ENCODE measurements at regions not wholly inside any gene's neighbourhood (a gene's known extent, or its start where the extent isn't known, plus 50 kb on each side); places are given as distances from the start of the nearest gene placed in this dataset.

DNA sequence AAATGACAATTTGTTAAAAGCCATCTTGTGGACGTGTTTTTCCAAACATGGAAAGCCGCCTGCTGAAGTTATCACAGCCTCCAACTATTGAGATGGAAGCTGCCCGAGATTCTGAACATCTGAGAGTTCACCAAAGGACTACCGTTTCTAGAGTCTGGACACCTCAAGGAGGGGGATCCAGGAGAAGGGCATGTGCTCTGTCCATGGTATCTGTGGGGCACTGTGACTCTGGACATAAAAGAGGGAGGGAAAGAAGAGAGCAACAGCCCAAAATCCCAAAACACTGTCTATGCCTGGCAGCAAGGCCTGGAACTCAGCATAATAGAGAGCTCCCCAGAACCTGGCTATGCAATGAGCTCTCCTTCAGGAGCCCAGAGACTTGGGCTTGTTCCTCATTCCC lies 319.9 kb downstream of the EN1 start:
- DNase-seq (ENCODE audit: insufficient read length, low spot score) = no peak
- no peak for FAIRE-seq

DNA sequence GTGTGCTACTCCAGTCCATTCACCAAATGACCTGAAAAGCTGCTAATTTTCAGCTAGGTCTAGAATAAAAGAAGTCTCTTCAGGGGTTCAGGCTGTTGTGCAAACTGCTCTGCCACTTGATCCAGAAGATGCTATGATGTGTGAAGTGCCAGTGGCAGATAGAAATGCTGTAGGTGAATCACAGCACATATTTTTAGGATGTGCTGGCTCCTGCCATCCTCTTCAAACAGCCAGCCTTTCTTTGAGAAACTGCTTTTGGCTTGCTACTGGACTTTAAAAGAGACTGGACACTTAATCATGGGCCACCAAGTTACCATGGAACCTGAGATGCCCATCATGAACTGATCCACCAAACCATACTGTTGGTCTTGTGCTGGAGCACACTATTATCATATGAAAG lies 322.1 kb downstream of the EN1 start:
- no peak for FAIRE-seq

DNA sequence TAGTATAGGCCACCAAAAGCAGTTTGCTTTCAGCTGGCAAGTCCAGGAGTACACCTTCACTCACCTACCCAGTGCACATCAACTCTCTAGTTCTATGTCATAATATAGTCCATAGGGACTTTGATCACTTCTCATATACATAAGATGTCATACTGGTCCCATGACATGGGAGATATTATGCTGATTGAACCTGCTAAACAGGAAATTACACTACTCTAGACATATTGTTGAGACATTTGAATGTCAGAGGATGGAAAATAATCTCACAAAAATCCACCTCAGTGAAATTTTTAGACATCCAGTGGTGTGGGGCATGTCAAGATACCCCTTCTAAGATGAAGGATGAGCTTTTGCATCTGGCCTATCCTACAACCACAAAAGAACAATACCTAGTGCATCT lies 322.5 kb downstream of the EN1 start:
- no peak for DNase-seq (ENCODE audit: insufficient read length, low spot score)
- FAIRE-seq = no peak

More for the DNA sequence above, 322.1 kb downstream of the EN1 start:
- no peak for DNase-seq (ENCODE audit: insufficient read length, low spot score)

DNA sequence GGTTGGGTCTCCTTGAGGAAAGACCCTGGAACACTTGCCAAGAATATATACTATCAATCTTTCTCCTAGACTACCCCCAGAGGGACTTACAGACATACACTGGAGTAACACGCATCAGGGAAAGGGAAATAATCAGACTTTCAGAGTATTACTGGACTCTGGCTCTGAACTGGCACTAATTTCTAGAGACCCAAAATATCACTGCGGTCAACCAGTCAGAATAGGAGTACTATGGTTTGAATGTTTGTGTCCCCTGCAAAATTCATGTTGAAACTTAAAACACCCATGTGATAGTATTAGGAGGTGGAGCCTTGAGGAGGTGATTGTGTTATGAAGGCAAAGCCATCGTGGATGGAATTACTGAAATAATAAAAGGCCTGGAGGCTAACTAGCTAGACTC lies 323.7 kb downstream of the EN1 start:
- DNase-seq (ENCODE audit: insufficient read length, low spot score) (no peak), FAIRE-seq (no peak)

DNA sequence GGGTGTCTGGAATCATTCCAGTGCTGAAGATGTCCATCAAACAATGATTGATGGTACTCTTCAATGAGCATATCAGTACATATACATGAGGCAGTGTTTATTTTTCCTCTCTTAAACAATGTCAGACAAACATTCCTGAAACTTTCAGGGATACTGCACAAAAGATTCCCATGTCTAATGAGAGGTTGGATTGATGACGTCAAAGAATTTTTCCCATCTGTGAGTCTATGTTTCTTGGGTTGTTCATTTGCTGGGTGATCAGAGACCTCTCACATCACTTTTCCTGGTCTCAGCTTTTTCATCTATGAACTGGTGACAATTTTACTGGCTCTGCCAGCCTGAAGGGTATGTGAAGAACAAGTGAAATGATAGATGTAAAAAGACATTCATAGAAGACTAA lies 325.5 kb downstream of the EN1 start:
- FAIRE-seq (no peak), DNase-seq (ENCODE audit: insufficient read length, low spot score) (no peak)

DNA sequence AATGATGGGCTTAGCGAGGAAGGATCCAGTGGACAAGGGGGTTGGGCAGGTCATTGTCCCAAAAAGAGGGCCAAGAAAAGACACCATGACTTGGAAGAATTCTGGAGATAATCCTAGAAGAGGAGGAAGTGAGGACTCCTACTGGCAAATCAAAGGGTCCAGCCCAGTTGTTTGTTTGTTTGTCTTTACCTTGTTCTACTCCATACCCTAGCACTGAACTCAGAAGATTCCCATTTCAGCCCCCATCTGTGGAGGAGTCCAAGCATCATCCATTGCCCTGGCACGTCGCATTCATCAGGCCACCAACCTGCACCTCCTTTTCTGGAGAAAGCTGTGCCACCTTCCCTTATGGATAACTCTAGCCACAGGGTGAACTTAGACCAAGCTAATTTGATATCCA lies 326.2 kb downstream of the EN1 start:
- DNase-seq (ENCODE audit: insufficient read length, low spot score) = no peak
- no peak for FAIRE-seq

DNA sequence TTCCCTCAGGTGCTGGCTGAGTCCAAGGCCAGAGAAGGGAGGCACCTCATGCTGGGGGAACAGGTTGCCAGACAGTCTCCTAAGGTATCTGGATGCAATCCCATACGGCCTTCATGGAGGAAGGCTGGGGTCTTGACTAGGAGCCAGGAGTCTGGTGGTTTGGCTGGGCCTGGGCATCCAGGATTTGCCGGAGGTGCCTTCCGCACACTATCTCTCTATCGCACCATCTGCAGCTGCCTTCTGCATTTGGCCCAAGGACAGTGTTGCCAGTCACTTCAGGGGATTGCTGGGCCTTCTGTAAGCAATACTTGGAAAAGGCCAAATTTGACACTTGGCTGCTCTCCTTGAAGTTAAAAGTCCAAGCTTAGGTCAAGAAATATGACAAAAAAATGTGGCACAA lies 327.2 kb downstream of the EN1 start:
- no peak for FAIRE-seq
- no peak for DNase-seq (ENCODE audit: insufficient read length, low spot score)

DNA sequence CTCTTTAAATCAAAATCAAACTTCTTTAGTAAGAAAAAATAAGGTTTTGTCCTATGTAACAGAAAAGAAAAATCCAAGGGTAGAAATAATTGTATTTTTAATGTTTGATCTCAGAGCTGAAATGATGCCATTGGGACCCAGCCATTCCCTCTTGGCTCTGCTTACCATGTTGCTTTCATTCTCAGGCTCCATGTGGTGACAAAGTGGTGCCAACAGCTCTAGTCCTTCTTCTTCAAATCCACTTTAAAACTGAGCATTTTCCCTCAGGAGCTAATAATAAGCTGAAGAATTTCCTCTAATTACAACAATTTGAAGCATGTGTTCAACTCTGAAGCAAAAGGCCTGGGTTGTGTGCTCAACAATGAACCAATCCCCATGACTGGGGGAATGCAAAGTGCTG lies 327.9 kb downstream of the EN1 start:
- no peak for FAIRE-seq

DNA sequence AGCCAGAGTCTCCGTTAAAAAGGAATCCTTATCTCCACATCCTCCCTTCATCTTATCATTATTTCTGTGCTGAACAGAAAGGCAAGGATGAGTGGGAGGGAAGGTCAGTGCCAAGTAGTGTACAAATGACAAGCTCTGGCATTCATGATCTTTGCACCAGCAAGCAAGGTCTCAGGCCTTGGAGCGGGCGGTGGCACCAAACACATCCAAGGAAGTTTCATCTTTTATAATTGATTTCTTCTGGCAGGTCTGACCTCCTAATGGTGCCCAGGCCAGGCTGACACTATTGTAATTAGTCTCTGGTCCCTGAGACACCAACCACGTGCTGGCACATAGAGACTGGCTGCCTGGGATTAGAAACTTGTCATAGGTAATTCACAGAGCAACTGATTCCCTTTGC lies 336.6 kb downstream of the EN1 start:
- DNase-seq (ENCODE audit: insufficient read length, low spot score) = no peak
- FAIRE-seq = no peak

More for the DNA sequence above, 327.9 kb downstream of the EN1 start:
- DNase-seq (ENCODE audit: insufficient read length, low spot score) = no peak

DNA sequence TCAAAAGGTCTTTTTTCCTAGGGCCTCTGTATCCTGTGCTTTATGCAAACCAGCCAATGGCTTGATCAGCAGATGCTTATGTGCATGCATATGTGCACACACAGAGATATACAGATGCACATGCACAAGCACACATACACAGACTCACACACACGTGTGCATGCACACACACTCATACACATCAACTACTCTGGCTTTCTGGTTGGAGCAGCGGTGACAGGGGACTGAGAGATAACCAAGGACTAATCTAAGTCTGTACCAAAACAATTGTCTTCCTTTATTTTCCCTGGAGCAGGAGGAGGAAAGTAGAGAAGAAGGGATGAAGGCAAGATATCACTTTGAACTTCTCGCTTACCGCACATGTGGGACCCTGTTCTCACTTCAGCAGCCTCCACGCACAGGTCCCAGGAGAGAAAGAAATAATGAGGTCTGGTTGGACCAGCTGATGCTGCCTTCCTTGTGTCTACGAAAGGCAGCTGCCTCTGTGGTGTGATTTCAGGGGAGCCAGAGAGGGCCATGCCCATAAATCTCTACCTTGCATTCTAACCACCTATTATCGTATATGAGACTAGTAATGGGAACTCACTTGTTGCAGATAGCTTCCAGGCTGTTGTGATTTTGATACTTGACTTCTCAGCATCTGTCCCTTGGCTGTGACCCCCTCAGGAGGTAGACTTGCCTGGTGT lies 338.0 kb downstream of the EN1 start:
- DNase-seq (ENCODE audit: insufficient read length, low spot score) (no peak), FAIRE-seq (no peak)

DNA sequence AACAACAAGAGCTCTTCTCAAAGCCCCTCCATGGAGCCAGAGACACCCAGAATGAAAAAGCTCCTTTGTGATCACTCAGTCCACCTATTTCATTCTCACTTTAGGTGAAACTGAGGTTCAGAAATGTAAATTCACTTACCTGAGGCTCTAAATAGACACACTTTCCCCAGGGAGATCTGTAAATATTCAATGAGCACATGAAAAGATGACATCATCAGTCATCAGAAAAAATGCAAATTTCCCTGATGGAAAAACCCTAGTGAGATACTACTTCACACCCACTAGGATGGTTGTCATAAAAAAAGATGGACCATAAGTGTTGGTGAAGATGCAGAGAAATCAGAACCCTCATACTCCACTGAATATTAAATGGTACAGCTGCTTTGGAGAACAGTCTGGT lies 339.2 kb downstream of the EN1 start:
- DNase-seq (ENCODE audit: insufficient read length, low spot score) = no peak
- no peak for FAIRE-seq

DNA sequence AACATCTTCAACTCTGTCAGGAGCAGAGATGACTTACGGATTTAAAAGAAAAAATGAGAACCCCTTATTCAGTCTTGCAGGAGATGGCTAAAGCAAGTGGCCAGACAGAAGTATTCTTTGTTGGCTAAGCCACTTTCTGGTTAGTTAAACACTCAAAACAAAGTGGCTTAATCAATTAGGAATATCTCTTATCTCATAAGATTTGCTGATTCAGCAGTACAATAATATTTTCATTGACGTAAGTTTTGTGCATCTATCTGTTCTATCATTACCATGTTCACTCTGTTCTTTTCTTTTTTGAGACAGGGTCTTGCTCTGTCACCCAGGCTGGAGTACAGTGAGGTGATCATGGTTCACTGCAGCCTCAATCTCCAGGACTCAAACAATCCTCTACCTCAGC lies 342.0 kb downstream of the EN1 start:
- DNase-seq (ENCODE audit: insufficient read length, low spot score) = no peak
- no peak for FAIRE-seq

DNA sequence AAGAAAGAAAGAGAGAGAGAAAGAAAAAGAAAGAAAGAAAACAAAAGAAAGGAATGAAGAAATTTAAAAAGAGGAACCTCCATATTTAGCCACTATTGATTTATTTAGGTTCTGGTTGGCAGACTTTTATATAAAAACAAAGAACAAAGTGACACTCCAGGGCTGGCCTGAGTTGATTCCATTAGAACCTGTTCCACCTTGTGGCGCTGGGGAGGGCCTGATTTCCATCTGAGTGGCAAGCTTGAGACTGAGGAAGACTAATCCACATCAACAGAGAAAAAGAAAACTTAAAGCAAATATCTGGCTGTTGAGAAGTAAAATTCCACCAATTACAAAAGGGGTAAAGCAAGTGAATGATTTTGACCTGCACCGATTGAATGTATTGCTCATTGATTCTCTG lies 345.3 kb downstream of the EN1 start:
- no peak for DNase-seq (ENCODE audit: insufficient read length, low spot score)
- FAIRE-seq = no peak

DNA sequence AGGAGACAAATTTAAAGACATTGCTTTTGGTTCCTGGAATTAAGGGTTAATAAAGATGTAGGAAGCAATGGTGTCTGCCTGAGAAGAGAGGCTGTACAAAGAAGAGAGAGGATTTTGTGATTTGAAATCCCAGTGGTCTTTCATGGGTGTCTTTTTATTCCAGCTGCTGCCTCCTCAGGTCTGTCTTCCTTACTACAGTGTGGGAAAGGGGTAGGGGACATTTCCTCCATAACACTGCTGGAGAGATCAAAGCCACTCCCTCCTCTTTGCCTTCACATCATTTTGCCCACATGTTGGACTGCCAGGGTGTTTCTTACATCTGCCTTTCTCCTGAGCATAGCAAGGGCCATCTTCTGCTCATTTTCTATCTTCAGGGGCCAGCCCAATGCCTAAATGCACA lies 348.5 kb downstream of the EN1 start:
- DNase-seq (ENCODE audit: insufficient read length, low spot score) = no peak
- no peak for FAIRE-seq

DNA sequence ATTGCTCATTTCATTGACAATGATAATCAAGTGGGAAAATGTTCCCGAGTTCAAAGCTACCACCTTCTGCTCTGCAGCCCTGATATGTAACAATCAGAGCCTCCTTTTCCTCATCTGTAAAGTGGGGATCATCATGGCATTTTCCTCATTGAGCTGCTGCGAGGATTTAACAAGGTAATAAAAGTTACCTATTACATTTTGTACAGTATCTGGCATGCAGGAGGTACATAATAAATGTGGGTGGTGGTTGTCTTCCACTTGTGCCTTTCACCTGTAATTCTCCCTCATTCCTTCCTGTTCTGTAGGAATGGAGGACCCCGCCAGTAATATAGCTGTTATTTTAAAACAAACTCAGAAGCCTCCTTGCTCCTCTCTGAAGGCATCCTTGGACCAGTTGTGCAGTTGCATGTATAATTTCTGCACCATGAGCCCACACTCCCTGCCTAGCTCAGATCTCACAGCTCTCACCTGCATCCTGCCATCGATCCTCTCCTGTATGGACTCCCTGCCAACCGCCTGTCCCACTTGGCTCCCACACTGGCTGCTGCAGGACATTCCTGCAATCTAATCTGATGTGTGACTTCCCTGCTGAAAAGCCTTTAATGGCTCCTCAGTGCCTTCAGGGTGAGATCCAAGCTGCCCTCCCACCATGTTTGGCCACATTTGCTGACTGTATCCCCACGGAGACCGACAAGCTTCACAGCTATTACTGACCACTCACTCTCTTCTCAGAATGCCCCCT lies 350.4 kb downstream of the EN1 start:
- no peak for FAIRE-seq
- DNase-seq (ENCODE audit: insufficient read length, low spot score) = no peak

DNA sequence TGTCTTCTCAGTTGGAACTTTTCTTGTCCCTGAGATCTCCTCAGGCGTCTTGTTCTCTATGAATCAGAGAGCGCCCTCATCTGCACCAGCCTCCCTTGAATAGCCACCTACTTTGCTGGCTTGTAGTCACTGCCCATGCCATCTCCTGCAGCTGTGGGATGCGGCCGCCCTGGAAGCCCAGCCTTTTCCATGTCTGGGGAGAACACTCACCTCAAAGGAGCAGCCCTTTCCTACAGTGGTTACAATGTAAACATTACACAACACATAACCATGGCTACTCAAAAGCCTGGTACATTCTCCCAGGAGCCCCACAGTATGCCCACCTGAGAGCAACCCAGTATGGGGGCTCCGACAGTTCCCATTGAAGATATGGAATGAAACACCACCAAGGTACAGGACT lies 351.0 kb downstream of the EN1 start:
- no peak for FAIRE-seq

DNA sequence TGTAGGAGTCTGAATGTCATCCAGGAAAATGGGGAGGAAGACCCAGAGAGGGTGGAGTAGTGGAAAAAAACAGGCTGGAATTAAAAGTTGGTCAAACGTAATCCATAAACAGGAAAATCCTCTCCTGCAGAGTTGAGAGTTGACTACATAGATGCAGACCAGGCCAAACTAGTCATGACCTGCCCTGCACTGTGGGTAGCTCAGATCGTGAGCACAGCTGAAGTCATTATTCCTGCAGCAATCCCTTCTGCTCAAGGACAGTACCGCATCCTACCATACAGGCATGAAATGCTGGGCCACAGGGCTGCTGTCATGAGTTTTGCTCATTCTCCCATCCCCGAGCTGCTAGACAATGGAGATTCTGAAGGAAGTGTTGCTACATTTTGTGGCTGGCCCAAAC lies 352.2 kb downstream of the EN1 start:
- no peak for DNase-seq (ENCODE audit: insufficient read length, low spot score)

More for the DNA sequence above, 351.0 kb downstream of the EN1 start:
- DNase-seq (ENCODE audit: insufficient read length, low spot score) = no peak

DNA sequence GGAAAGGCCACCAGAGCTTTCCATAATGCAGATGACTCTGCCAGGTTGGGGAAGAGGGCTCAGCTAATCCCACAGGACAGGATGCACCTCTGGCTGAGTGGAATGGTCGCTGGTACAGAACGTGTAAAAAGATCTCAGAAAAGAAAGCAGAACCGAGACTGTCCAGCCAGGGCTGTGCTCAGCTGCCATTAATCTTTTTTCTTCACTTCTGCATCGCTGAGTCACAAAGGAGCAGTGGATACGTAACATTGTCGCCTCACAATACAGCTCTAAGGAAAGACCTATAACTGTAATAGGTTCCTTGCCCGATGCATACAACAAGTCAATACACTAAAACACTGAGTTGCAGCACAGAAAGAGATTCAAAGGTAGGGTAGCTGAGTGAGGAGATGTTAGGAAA lies 354.2 kb downstream of the EN1 start:
- no peak for DNase-seq (ENCODE audit: insufficient read length, low spot score)
- FAIRE-seq = no peak

More for the DNA sequence above, 352.2 kb downstream of the EN1 start:
- no peak for FAIRE-seq

DNA sequence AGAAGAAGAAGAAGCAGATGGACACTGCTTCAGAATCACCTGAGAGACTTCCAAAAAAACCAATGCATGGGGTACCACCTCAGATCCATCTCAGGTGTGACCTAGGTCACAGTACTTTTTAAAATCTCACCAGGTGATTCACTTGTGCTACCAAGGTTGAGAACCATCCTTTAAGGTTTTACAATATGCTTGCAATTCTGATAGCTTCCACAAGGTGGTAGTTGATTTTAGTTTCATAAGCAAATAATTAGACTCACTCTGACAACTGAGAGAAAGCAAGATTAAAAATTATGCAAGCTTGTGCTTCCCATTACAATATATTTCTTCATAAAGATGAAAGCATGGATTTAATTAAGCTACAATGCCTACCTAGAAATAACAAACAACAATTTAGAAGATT lies 355.1 kb downstream of the EN1 start:
- no peak for FAIRE-seq
- no peak for DNase-seq (ENCODE audit: insufficient read length, low spot score)

DNA sequence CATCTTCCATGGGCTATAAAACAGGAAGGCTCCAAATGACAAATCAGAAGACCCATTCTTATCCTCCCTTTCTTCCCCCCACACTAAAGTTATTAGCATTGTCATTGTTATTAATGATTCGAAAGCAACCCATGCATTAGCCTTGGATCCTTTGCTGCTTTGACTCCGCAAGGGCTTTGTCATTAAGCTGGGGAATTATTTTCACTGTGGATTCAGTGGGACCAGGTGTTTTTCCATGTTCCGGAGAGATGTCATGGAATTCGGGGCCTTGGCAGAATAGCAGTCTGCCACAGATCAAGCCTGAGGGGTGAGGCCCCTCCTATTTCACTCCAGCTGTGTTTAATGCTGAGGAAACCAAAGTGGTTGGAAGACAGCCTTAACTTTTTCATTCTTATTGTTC lies 357.1 kb downstream of the EN1 start:
- no peak for FAIRE-seq
- no peak for DNase-seq (ENCODE audit: insufficient read length, low spot score)

DNA sequence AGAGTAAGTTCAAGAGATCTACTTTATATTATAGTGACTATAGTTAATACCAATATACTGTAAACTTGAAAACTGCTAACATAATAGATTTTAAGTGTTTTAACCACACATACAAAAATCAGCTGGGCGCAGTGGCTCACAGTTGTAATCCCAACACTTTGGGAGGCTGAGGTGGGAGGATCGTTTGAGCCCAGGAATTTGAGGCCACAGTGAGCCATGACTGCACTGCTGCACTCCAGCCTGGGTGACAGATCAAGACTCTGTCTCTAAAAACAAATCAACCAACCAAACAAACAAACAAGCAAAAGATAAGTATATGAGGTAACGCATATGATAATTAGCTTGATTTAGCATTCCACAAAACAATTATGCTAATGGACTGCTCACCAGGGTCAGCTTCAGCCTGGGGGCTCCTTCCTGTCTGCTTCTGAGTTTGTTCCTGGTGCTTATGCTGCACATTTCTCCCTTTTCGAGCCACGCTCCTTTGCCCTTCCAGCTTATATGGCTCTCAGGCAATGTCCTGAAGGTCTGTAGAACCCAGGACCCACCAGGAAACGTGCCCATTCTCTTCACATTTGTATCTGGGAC lies 357.6 kb downstream of the EN1 start:
- FAIRE-seq = no peak
- DNase-seq (ENCODE audit: insufficient read length, low spot score) = no peak

DNA sequence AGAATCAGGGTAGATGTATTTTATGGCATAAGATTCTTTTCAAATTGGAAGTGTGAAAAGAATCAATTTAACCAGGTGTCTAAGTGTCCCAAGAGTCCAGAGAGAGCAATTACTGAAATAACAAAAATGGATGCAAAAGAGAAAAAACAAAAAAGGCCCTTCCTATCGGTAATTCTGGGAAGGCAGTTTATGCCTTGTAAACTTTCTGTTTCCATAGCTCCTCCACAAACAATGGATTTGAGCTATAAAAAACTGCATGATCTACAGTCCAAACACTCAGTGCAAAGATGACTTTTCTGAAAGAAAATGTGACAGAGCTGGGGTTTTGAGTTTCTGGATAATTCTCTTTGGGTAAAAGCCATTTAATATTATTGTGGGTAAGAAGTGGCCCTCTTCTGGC lies 366.1 kb downstream of the EN1 start:
- FAIRE-seq (no peak), DNase-seq (ENCODE audit: insufficient read length, low spot score) (no peak)

All from HTR-8/SVneo (cell line).